ENCODE measurements at regions not wholly inside any gene's neighbourhood (a gene's known extent, or its start where the extent isn't known, plus 50 kb on each side); places are given as distances from the start of the nearest gene placed in this dataset.

DNA sequence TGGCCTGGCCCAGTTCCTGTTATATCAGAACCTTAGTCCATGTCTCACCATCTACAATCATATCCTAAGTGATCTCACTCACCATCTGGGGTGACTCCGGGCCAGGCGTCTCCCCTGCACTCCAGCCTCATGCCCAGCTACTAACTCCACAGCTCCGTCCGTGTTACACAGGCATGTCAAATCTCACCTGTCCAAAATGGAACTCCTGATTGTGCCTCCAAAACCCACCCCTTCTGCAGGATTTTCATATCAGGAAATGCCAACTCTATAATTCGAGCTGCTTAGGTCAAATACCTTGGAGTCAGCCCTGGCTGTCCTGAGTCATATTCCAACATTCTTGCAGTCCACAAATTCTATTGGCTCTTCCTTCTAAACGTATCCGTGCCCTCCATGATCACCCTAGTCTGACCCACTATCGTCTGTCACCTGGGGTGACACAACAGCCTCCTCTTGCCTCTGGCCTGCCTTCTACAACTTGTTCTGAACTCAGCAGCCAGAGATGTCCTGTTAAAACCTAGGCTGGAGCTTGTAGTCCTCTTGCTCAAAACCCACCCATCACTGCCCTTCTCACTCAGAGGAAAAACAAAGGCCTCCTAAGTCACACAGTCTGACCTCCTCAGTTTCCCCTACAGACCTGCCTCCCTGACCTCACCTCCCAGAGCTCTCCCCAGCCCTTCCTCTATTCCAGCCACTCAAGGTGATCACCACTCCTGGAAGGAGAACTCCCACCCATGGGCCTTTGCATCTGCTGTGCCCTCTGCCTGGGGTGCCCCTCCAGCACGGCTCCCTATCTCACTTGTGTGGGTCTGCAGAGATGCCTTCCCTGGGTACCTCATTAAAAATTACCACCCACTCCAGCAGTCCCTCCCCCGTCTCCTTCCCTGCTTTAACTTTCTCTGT is 85.3 kb upstream of the SIRPA start:
- no peak for DNase-seq (ENCODE audit: low spot score in 2 of 2)
- Histone ChIP-seq H3K4me1 (peaks cover 8 to 22% of the 10 kb centered on the region in 2 donors), H3K36me3 (no peaks in the 10 kb centered on the region), H3K27ac (peak overlapping the region; percentile 95 to 96), H3K27me3 (no peaks in the 10 kb centered on the region), H3K4me3 (peak overlapping the region in 1 of 3 donors; percentile 11), H3K9me3 (no peaks in the 10 kb centered on the region)
- intact Hi-C loops (cut with DNase I; ENCODE audit: low total_unique reads), result loop anchor here (2.0 to 5.0 kb wide), 2 partner anchors 53 to 87 kb away; partner anchors contain the start of gene SIRPA
- TF ChIP-seq POLR2A (IDR thresholded peaks at IDR 0.05) (no peak), CTCF (IDR thresholded peaks at IDR 0.05) (no peak), POLR2AphosphoS5 (IDR thresholded peaks at IDR 0.05) (no peak)

- peaks cover 8 to 22% of the 10 kb centered on the region in 2 donors for H3K4me1 ChIP-seq
- no peak for DNase-seq (ENCODE audit: low spot score in 2 of 2)
- no peaks in the 10 kb centered on the region for H3K27me3 ChIP-seq
- no peak for TF ChIP-seq CTCF (IDR thresholded peaks at IDR 0.05)
- no peak for TF ChIP-seq POLR2A (IDR thresholded peaks at IDR 0.05)
- no peak for TF ChIP-seq POLR2AphosphoS5 (IDR thresholded peaks at IDR 0.05)
- intact Hi-C loops (cut with DNase I; ENCODE audit: low total_unique reads), result loop anchor here (2.0 kb wide), 1 partner anchor 54 kb away; no protein-coding TSS in a partner anchor
- no peaks in the 10 kb centered on the region for H3K36me3 ChIP-seq
- no peak overlapping the region for H3K4me3 ChIP-seq
- peak overlapping the region; percentile 95 to 96 for H3K27ac ChIP-seq
- no peaks in the 10 kb centered on the region for H3K9me3 ChIP-seq
These were observed 86.1 kb upstream of the SIRPA start for GRCh38 chr20:1809131-1809572.

- no peaks in the 10 kb centered on the region for H3K27me3 ChIP-seq
These were observed 87.1 kb upstream of the SIRPA start for GRCh38 chr20:1808101-1808500.

DNA sequence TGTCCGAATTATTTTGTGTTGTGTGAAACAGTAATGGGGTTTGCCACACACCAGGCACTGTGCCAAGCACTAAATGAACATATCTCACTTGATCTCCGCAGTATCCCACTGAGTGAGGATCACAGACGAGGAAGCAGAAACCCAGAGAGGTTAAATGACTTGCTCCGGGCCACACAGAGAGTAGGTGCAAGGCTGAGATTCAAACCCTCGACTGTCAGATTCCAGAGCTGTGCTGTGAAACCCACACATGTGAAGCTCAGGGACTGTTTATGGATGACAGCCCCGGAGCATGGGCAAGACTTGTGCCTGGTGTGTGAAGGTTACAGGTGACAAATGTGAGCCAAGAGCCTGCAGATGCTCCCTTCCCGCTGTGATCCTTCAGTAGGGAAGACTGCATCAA is 87.8 kb upstream of the SIRPA start:
- TF ChIP-seq POLR2AphosphoS5 (IDR thresholded peaks at IDR 0.05), result no peak
- TF ChIP-seq POLR2A (IDR thresholded peaks at IDR 0.05), result no peak
- no peak for TF ChIP-seq CTCF (IDR thresholded peaks at IDR 0.05)
- Histone ChIP-seq H3K27me3 (no peaks in the 10 kb centered on the region), H3K9me3 (no peaks in the 10 kb centered on the region), H3K27ac (peak overlapping the region; percentile 52 to 95), H3K4me1 (peaks cover 4 to 16% of the 10 kb centered on the region in 2 donors), H3K4me3 (no peak overlapping the region), H3K36me3 (no peaks in the 10 kb centered on the region)
- DNase-seq (ENCODE audit: low spot score in 2 of 2), result no peak
- intact Hi-C loops (cut with DNase I; ENCODE audit: low total_unique reads), result no loop called here

More at GRCh38 chr20:1808101-1808500, 87.1 kb upstream of the SIRPA start:
- H3K4me3 ChIP-seq, result no peak overlapping the region
- intact Hi-C loops (cut with DNase I; ENCODE audit: low total_unique reads), result loop anchor here (2.0 kb wide), 1 partner anchor 55 kb away; no protein-coding TSS in a partner anchor
- DNase-seq (ENCODE audit: low spot score in 2 of 2), result no peak
- no peaks in the 10 kb centered on the region for H3K9me3 ChIP-seq
- H3K36me3 ChIP-seq, result no peaks in the 10 kb centered on the region
- H3K27ac ChIP-seq, result peak overlapping the region; percentile 52 to 95
- peaks cover 8 to 16% of the 10 kb centered on the region in 2 donors for H3K4me1 ChIP-seq
- TF ChIP-seq POLR2A (IDR thresholded peaks at IDR 0.05), result no peak

DNA sequence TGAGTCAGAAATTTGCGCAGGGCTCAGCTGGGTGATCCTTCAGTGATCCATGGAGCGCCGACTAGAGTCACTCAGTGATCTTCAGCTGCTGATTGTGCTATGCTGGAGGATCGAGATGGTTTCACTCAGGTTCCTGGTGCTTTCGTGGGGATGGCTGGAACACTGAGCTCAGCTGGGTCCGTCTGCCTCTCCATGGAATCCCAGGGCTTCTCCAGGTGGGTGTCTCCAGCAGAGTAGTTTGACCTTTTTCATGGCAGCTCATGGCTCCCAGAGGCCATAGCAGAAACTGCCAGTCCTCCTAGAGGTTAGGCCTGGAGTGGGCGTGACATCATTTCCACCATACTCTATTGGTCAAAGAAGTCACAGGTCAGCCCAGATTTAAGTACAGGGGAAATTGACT is 88.8 kb upstream of the SIRPA start:
- TF ChIP-seq POLR2A (IDR thresholded peaks at IDR 0.05) (no peak), CTCF (IDR thresholded peaks at IDR 0.05) (no peak), POLR2AphosphoS5 (IDR thresholded peaks at IDR 0.05) (no peak)
- Histone ChIP-seq H3K27ac (peak overlapping the region in 1 of 2 donors; percentile 95), H3K4me3 (no peak overlapping the region), H3K9me3 (no peaks in the 10 kb centered on the region), H3K27me3 (no peaks in the 10 kb centered on the region), H3K4me1 (peaks cover 4 to 16% of the 10 kb centered on the region in 2 donors), H3K36me3 (no peaks in the 10 kb centered on the region)
- intact Hi-C loops (cut with DNase I; ENCODE audit: low total_unique reads), result no loop called here
- DNase-seq (ENCODE audit: low spot score in 2 of 2), result no peak
